ENCODE measurements at regions not wholly inside any gene's neighbourhood (a gene's known extent, or its start where the extent isn't known, plus 50 kb on each side); places are given as distances from the start of the nearest gene placed in this dataset.

- no peak for DNase-seq (ENCODE audit: low spot score)
- WGBS (ENCODE audit: low lambda C conversion rate) = 12% methylated on average over 3 of the region's 3 CpGs
- Histone ChIP-seq H3K9me3 (ENCODE audit: low read length) (no peaks in the 10 kb centered on the region), H4K20me1 (ENCODE audit: insufficient read depth, low read length) (no peaks in the 10 kb centered on the region), H3K4me2 (ENCODE audit: low read depth, low read length) (no peak overlapping the region), H3K9ac (ENCODE audit: insufficient read depth, low read depth, low read length) (no peak overlapping the region), H3K79me2 (ENCODE audit: insufficient read depth, low read length) (no peaks in the 10 kb centered on the region), H3K27me3 (ENCODE audit: control insufficient read depth in 1 of 2, insufficient read depth in 2 of 2, low read length in 2 of 2) (no peaks in the 10 kb centered on the region), H3K27ac (ENCODE audit: extremely low read length, insufficient read depth, low read length) (no peak overlapping the region), H2AFZ (ENCODE audit: low read length) (no peak overlapping the region), H3K36me3 (replicated peaks in 1 of 2; ENCODE audit: control insufficient read depth in 1 of 2, insufficient read depth in 2 of 2, low read length in 2 of 2) (no peaks in the 10 kb centered on the region), H3K4me1 (ENCODE audit: insufficient read depth, low read length) (no peaks in the 10 kb centered on the region), H3K4me3 (replicated peaks in 1 of 3; ENCODE audit: insufficient read depth in 1 of 3, low read depth in 2 of 3, low read length in 3 of 3) (no peak overlapping the region)
- no TSS peak for BruUV-seq (replicated peaks)
- in situ Hi-C loops (cut with HindIII; ENCODE audit: extremely low pct_ligation_motif_present, low pct_unique_long_range_greater_than_20kb) (no loop called here), intact Hi-C loops (cut with micrococcal nuclease; ENCODE audit: unreplicated experiment) (no loop called here)
- ATAC-seq = no peak
- ChIA-PET POLR2A (no interaction called here), CTCF (ENCODE audit: low intra/inter-chr PET ratio, low total read pairs) (no interaction called here)
- no peak for FAIRE-seq
- TF ChIP-seq TRAFD1 (CRISPR knock-in tag; IDR thresholded peaks at IDR 0.05; ENCODE audit: borderline replicate concordance) = no peak
- TF ChIP-seq ZNF350 (CRISPR knock-in tag; IDR thresholded peaks at IDR 0.05; ENCODE audit: borderline replicate concordance, low read depth) = no peak
- TF ChIP-seq ZNF776 (CRISPR knock-in tag; IDR thresholded peaks at IDR 0.05) = no peak
- no peak for TF ChIP-seq PRDM10 (CRISPR knock-in tag; IDR thresholded peaks at IDR 0.05; ENCODE audit: low read depth)
- no peak for TF ChIP-seq ZNF441 (CRISPR knock-in tag; IDR thresholded peaks at IDR 0.05; ENCODE audit: borderline replicate concordance)
- TF ChIP-seq MBNL3 (CRISPR knock-in tag; conservative IDR thresholded peaks at IDR 0.05) = no peak
- no peak for TF ChIP-seq SOX6 (IDR thresholded peaks at IDR 0.05)
- no peak for TF ChIP-seq SOX6 (CRISPR knock-in tag; IDR thresholded peaks at IDR 0.05)
- no peak for TF ChIP-seq CSRNP1 (CRISPR knock-in tag; IDR thresholded peaks at IDR 0.05)
- no peak for TF ChIP-seq NFIC (IDR thresholded peaks at IDR 0.05; ENCODE audit: low read length)
- no peak for TF ChIP-seq MTA1 (CRISPR knock-in tag; IDR thresholded peaks at IDR 0.05; ENCODE audit: borderline replicate concordance)
- no peak for TF ChIP-seq TRIM22 (IDR thresholded peaks at IDR 0.05)
- no peak for TF ChIP-seq ZNF512B (CRISPR knock-in tag; IDR thresholded peaks at IDR 0.05; ENCODE audit: borderline replicate concordance)
- TF ChIP-seq MATR3 (CRISPR knock-in tag; IDR thresholded peaks at IDR 0.05) = no peak
- no peak for TF ChIP-seq FOXK1 (CRISPR knock-in tag; IDR thresholded peaks at IDR 0.05; ENCODE audit: borderline replicate concordance, low read depth)
Measured at GRCh38 chr10:62899311-62899710, 83.1 kb upstream of the EGR2 start.
